ENCODE measurements at regions not wholly inside any gene's neighbourhood (a gene's known extent, or its start where the extent isn't known, plus 50 kb on each side); places are given as distances from the start of the nearest gene placed in this dataset.

DNA sequence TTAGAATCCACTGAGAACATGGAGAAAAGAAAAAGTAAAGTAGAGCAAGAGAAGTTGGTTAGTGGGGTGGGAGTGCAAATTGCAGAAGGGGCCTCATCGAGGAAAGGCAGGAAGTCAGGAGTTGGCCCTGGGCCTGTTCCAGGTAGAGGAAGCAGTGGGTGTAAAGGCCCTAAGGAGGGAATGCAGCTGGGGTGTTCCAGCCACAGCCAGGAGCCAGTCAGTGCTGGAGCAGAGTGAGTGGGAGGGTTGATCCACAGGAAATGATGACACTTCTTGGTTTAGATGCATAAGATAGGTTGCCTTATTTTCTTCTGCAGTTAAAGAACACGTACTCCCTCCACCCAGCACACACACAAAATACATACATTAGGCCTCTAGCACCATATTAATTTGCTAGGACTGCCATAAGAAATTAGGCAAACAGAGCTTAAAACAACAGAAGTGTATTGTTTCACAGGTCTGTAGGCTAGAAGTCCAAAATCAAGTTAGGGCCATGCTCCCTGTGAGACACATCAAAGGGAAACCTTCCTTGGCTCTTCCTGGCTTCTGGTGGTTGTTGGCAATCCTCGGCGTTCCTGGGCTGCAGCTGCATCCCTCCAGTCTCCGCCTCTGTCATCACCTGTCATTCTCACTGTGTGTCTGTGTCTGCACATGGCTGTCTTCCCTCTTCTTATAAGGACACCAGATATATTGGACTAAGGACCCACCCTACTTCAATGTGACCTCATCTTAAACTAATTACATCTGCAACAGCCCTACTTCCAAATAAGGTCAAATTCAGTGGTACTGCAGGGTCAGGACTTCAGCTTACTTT lies 205.9 kb downstream of the AASDH start:
- no peak for DNase-seq (ENCODE audit: low read depth, low spot score)
- H3K4me3 Mint-ChIP-seq = no peak overlapping the region
- H3K36me3 Mint-ChIP-seq (ENCODE audit: low read depth) = peaks cover 30% of the 10 kb centered on the region
- H3K4me1 Mint-ChIP-seq = peaks cover 31% of the 10 kb centered on the region
- no peaks in the 10 kb centered on the region for H3K27me3 Mint-ChIP-seq (ENCODE audit: low read depth)
- peaks cover 3% of the 10 kb centered on the region for H3K9me3 Mint-ChIP-seq
- TF ChIP-seq, protein P1, sequence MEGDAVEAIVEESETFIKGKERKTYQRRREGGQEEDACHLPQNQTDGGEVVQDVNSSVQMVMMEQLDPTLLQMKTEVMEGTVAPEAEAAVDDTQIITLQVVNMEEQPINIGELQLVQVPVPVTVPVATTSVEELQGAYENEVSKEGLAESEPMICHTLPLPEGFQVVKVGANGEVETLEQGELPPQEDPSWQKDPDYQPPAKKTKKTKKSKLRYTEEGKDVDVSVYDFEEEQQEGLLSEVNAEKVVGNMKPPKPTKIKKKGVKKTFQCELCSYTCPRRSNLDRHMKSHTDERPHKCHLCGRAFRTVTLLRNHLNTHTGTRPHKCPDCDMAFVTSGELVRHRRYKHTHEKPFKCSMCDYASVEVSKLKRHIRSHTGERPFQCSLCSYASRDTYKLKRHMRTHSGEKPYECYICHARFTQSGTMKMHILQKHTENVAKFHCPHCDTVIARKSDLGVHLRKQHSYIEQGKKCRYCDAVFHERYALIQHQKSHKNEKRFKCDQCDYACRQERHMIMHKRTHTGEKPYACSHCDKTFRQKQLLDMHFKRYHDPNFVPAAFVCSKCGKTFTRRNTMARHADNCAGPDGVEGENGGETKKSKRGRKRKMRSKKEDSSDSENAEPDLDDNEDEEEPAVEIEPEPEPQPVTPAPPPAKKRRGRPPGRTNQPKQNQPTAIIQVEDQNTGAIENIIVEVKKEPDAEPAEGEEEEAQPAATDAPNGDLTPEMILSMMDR (conservative IDR thresholded peaks at IDR 0.05) = no peak
- H3K27ac Mint-ChIP-seq (ENCODE audit: unreplicated experiment) = peak overlapping the region; percentile 70

DNA sequence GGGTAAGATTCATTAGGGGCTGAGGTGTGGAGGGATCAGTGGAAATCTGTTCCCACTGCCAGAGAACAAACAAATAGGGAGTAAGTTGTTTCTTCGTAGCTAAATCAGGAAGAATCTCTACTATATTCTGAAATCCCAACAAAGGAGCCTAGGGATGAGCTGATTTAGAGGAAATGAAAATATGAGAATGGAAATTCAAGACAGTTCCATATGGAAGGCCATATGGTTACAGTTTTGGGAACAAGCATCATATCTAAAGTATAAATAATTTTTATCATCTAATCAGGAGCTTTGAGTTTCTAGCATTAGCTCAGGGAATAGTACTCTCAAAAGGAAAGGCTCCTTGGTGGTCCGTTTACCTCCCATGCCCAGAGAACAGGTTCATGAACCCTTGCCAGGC lies 218.2 kb downstream of the AASDH start:
- no peak overlapping the region for H3K27ac Mint-ChIP-seq (ENCODE audit: unreplicated experiment)
- H3K4me3 Mint-ChIP-seq = no peak overlapping the region
- no peaks in the 10 kb centered on the region for H3K4me1 Mint-ChIP-seq
- TF ChIP-seq, protein P1 (conservative IDR thresholded peaks at IDR 0.05) = no peak
- H3K27me3 Mint-ChIP-seq (ENCODE audit: low read depth) = no peaks in the 10 kb centered on the region
- peaks cover 10% of the 10 kb centered on the region for H3K36me3 Mint-ChIP-seq (ENCODE audit: low read depth)
- DNase-seq (ENCODE audit: low read depth, low spot score) = no peak
- H3K9me3 Mint-ChIP-seq = peaks cover 9% of the 10 kb centered on the region

DNA sequence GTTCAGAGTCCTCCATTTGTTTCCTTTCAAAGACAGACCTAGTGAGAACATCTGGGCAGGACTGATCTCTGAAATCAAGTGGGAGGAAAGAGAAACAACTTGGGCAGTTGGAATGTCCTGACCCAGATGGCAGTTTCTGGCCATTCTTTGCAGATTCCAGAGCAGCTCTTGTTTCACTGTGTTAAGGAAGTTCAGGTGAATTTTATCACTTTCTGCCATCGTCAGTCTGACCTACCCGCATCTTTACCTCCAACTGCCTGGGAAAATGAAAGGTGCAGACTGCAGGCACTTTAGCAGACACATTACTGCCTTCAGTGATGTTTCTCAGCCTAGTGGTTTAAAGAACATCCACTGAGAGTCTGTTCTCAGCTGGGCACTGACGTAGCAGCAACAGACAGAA lies 216.2 kb downstream of the CEP135 start:
- no peak overlapping the region for H3K4me3 Mint-ChIP-seq

DNA sequence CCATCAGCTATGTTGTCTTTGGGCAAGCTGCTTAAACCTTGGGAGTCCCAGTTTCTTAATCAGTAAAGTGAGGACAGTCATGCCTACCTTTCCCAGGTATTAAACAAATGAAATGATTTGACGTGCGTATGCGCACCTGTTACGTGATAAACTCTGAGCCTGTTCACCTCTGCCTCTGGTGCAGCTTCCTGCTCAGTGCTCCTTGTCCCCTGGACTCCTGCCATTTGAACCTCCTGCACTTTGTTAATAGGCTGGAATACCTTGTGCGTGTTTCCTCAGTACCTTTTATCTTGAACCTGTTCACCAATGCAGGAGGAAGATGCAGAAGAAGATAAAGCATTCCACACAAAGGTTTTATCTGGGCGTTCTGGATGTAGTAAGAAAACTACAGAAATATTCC lies 211.9 kb downstream of the CEP135 start:
- Mint-ChIP-seq H3K4me1 (peaks cover 12% of the 10 kb centered on the region), H3K27me3 (ENCODE audit: low read depth) (no peaks in the 10 kb centered on the region), H3K4me3 (no peak overlapping the region), H3K9me3 (no peaks in the 10 kb centered on the region), H3K27ac (ENCODE audit: unreplicated experiment) (no peak overlapping the region), H3K36me3 (ENCODE audit: low read depth) (no peaks in the 10 kb centered on the region)
- no peak for DNase-seq (ENCODE audit: low read depth, low spot score)
- TF ChIP-seq, protein P1 (conservative IDR thresholded peaks at IDR 0.05) = no peak

More for the DNA sequence above, 216.2 kb downstream of the CEP135 start:
- Mint-ChIP-seq H3K27me3 (ENCODE audit: low read depth) (no peaks in the 10 kb centered on the region), H3K27ac (ENCODE audit: unreplicated experiment) (peak overlapping the region; percentile 50), H3K36me3 (ENCODE audit: low read depth) (peaks cover 6% of the 10 kb centered on the region), H3K4me1 (peaks cover 3% of the 10 kb centered on the region), H3K9me3 (peaks cover 6% of the 10 kb centered on the region)
- TF ChIP-seq, protein P1 (conservative IDR thresholded peaks at IDR 0.05) = no peak
- no peak for DNase-seq (ENCODE audit: low read depth, low spot score)

DNA sequence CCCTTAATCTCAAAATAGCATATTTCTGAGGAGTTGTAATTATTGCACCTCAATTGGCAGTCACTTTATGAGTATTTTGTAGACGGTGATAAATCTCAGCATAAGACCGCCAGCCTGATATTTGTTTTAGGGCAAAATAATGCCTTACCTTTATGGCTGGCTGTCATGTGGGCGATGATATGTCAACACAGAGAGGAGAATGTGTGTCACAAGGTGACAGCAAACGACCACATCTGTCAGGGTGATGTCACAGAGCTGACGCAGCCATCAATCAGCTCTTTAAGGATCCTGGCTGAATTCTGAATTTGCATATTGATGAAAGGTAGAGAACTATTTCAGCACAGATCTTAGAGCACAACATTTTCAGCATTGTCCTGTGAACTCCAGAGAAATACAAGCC lies 209.7 kb downstream of the CEP135 start:
- H3K27ac Mint-ChIP-seq (ENCODE audit: unreplicated experiment) = peak overlapping the region; percentile 78
- H3K36me3 Mint-ChIP-seq (ENCODE audit: low read depth) = no peaks in the 10 kb centered on the region
- H3K4me3 Mint-ChIP-seq = no peak overlapping the region
- no peaks in the 10 kb centered on the region for H3K27me3 Mint-ChIP-seq (ENCODE audit: low read depth)
- H3K4me1 Mint-ChIP-seq = peaks cover 12% of the 10 kb centered on the region
- no peak for DNase-seq (ENCODE audit: low read depth, low spot score)
- TF ChIP-seq, protein P1 (conservative IDR thresholded peaks at IDR 0.05) = no peak
- H3K9me3 Mint-ChIP-seq = no peaks in the 10 kb centered on the region

Data from neural crest cell (in vitro differentiated cells).